HEK293 (cell line): ENCODE measurements at regions not wholly inside any gene's neighbourhood (a gene's known extent, or its start where the extent isn't known, plus 50 kb on each side); places are given as distances from the start of the nearest gene placed in this dataset.

Experiments used
- CTCF ChIA-PET: fragments of 350-600 bp; formaldehyde crosslinking; extraction: SDS; loops from one replicate; lab custom pipeline; 2021; ENCODE audit warnings: antibody characterized with exemption; lab: Yijun Ruan, JAX
- POLR2A ChIA-PET: fragments of 300-600 bp; formaldehyde crosslinking; extraction: SDS; loops from one replicate; lab custom pipeline; 2020; ENCODE audit warnings: antibody characterized with exemption, inconsistent platforms; lab: Yijun Ruan, JAX
- H3K27ac ChIP-seq: fragments of 200-500 bp; sonication (Bioruptor generic); 2 replicates; pipeline ENCODE4 v1.5.1; 2014; ENCODE audit warnings: low read depth, low read length, control low read depth, inconsistent platforms; ENCODE audit errors: extremely low read depth
- H3K36me3 ChIP-seq, 2 experiments: fragments of 200-500 bp in 1 of 2; sonication (Bioruptor generic) in 1 of 2; 1 replicate in 1 of 2; 2 replicates in 1 of 2; pipeline ENCODE4 v1.5.1; 2014 to 2017; ENCODE audit warnings: inconsistent platforms in 2 of 2, low read length in 2 of 2; ENCODE audit not compliant: control insufficient read depth in 2 of 2, insufficient read depth in 1 of 2
- H3K4me1 ChIP-seq: fragments of 200-500 bp; sonication (Bioruptor generic); 2 replicates; pipeline ENCODE4 v1.5.1; 2014; ENCODE audit warnings: mild to moderate bottlenecking, low read length, inconsistent platforms; ENCODE audit not compliant: control insufficient read depth, insufficient read depth
- H3K4me3 ChIP-seq: 2 replicates; pipeline ENCODE4 v1.5.1; 2011; ENCODE audit warnings: low read depth, mild to moderate bottlenecking, control low read depth, low read length, moderate library complexity
- H3K9me3 ChIP-seq: fragments of 200-500 bp; sonication (Bioruptor generic); 2 replicates; pipeline ENCODE4 v1.5.1; 2014; ENCODE audit warnings: low read depth, low read length, inconsistent platforms; ENCODE audit not compliant: control insufficient read depth, insufficient read depth
- OSR2 ChIP-seq: fragments of 450-650 bp; formaldehyde crosslinking; IDR thresholded peaks from 2 replicates; pipeline ENCODE4 v1.5.1; 2016; ENCODE audit warnings: missing biosample characterization, missing genetic modification characterization
- SALL2 ChIP-seq: fragments of 450-650 bp; formaldehyde crosslinking; IDR thresholded peaks from 2 replicates; pipeline ENCODE4 v1.5.0; 2017; ENCODE audit warnings: missing biosample characterization, mild to moderate bottlenecking, missing genetic modification characterization, borderline replicate concordance
- ZBTB1 ChIP-seq: fragments of 450-650 bp; formaldehyde crosslinking; IDR thresholded peaks from 2 replicates; pipeline ENCODE4 v1.5.1; 2016; ENCODE audit warnings: missing biosample characterization, missing genetic modification characterization
- ZBTB11 ChIP-seq: fragments of 450-650 bp; formaldehyde crosslinking; conservative IDR thresholded peaks from 2 replicates; pipeline ENCODE4 v1.5.1; 2016; ENCODE audit warnings: low read depth, missing biosample characterization, missing genetic modification characterization
- ZBTB48 ChIP-seq: fragments of 450-650 bp; formaldehyde crosslinking; IDR thresholded peaks from 2 replicates; pipeline ENCODE4 v1.5.1; 2016; ENCODE audit warnings: missing biosample characterization, missing genetic modification characterization
- ZEB2 ChIP-seq: fragments of 450-650 bp; formaldehyde crosslinking; IDR thresholded peaks from 2 replicates; pipeline ENCODE4 v1.5.1; 2016; ENCODE audit warnings: missing biosample characterization, missing genetic modification characterization
- ZNF112 ChIP-seq: fragments of 450-650 bp; formaldehyde crosslinking; IDR thresholded peaks from 2 replicates; pipeline ENCODE4 v1.5.0; 2017; ENCODE audit warnings: missing biosample characterization, missing genetic modification characterization
- ZNF133 ChIP-seq: fragments of 450-650 bp; formaldehyde crosslinking; IDR thresholded peaks from 2 replicates; pipeline ENCODE4 v1.5.1; 2016; ENCODE audit warnings: missing biosample characterization, missing genetic modification characterization
- ZNF202 ChIP-seq: fragments of 450-650 bp; formaldehyde crosslinking; IDR thresholded peaks from 2 replicates; pipeline ENCODE4 v1.5.1; 2016; ENCODE audit warnings: missing biosample characterization, missing genetic modification characterization, borderline replicate concordance
- ZNF214 ChIP-seq: fragments of 450-650 bp; formaldehyde crosslinking; IDR thresholded peaks from 2 replicates; pipeline ENCODE4 v1.5.1; 2017; ENCODE audit warnings: missing biosample characterization, mild to moderate bottlenecking, missing genetic modification characterization, borderline replicate concordance
- ZNF248 ChIP-seq: fragments of 450-650 bp; formaldehyde crosslinking; IDR thresholded peaks from 2 replicates; pipeline ENCODE4 v1.5.1; 2017; ENCODE audit warnings: missing biosample characterization, missing genetic modification characterization
- ZNF280D ChIP-seq: fragments of 450-650 bp; formaldehyde crosslinking; IDR thresholded peaks from 2 replicates; pipeline ENCODE4 v1.5.1; 2016; ENCODE audit warnings: missing biosample characterization, missing genetic modification characterization
- ZNF362 ChIP-seq: fragments of 450-650 bp; formaldehyde crosslinking; IDR thresholded peaks from 2 replicates; pipeline ENCODE4 v1.5.1; 2016; ENCODE audit warnings: missing biosample characterization, missing genetic modification characterization
- ZNF48 ChIP-seq: fragments of 450-650 bp; formaldehyde crosslinking; IDR thresholded peaks from 2 replicates; pipeline ENCODE4 v1.5.1; 2016; ENCODE audit warnings: missing biosample characterization, missing genetic modification characterization
- ZNF514 ChIP-seq: fragments of 450-650 bp; formaldehyde crosslinking; IDR thresholded peaks from 2 replicates; pipeline ENCODE4 v1.5.1; 2016; ENCODE audit warnings: missing biosample characterization, missing genetic modification characterization
- ZNF529 ChIP-seq: fragments of 450-650 bp; formaldehyde crosslinking; IDR thresholded peaks from 2 replicates; pipeline ENCODE4 v1.5.1; 2017; ENCODE audit warnings: missing genetic modification characterization, missing biosample characterization; ENCODE audit not compliant: insufficient replicate concordance
- ZNF555 ChIP-seq: fragments of 450-650 bp; formaldehyde crosslinking; conservative IDR thresholded peaks from 2 replicates; pipeline ENCODE4 v1.5.1; 2017; ENCODE audit warnings: missing biosample characterization, mild to moderate bottlenecking, missing genetic modification characterization, inconsistent platforms
- ZNF704 ChIP-seq: fragments of 450-650 bp; formaldehyde crosslinking; IDR thresholded peaks from 2 replicates; pipeline ENCODE4 v1.5.1; 2016; ENCODE audit warnings: missing biosample characterization, missing genetic modification characterization
- ZNF777 ChIP-seq: fragments of 450-650 bp; formaldehyde crosslinking; IDR thresholded peaks from 2 replicates; pipeline ENCODE4 v1.5.1; 2017; ENCODE audit warnings: missing biosample characterization, missing genetic modification characterization, borderline replicate concordance

- no peaks in the 10 kb centered on the region for H3K9me3 ChIP-seq
- no peaks in the 10 kb centered on the region for H3K36me3 ChIP-seq
- ChIA-PET CTCF (interaction anchor here (0.6 kb wide), 1 partner anchor 17 kb away, joined by 3 read pairs; no protein-coding TSS in a partner anchor), POLR2A (no interaction called here)
- TF ChIP-seq OSR2 (tag by site-specific recombination) (no peak), ZNF214 (tag by site-specific recombination) (no peak), ZNF48 (tag by site-specific recombination) (no peak), ZBTB1 (tag by site-specific recombination) (no peak)
- no peaks in the 10 kb centered on the region for H3K4me1 ChIP-seq
- H3K4me3 ChIP-seq = no peak overlapping the region
- no peak overlapping the region for H3K27ac ChIP-seq
Observed at GRCh38 chr4:33837043-33837838, 2407.1 kb downstream of the ARAP2 start.

- TF ChIP-seq ZNF112 (tag by site-specific recombination) = no peak
- no peak for TF ChIP-seq ZNF529
- TF ChIP-seq ZNF362 = no peak
- no peak for TF ChIP-seq ZNF202 (tag by site-specific recombination)
- no peak for TF ChIP-seq ZNF248 (tag by site-specific recombination)
- no peak for TF ChIP-seq ZNF704 (tag by site-specific recombination)
- no peak for TF ChIP-seq ZBTB11 (tag by site-specific recombination)
- TF ChIP-seq ZNF777 (tag by site-specific recombination) = no peak
- TF ChIP-seq OSR2 (tag by site-specific recombination) = no peak
- TF ChIP-seq SALL2 = no peak
- no peak for TF ChIP-seq ZNF555 (tag by site-specific recombination)
- TF ChIP-seq ZNF280D (tag by site-specific recombination) = no peak
- TF ChIP-seq ZBTB48 (tag by site-specific recombination) = no peak
- TF ChIP-seq ZNF514 (tag by site-specific recombination) = no peak
- no peak for TF ChIP-seq ZEB2 (tag by site-specific recombination)
- TF ChIP-seq ZNF133 (tag by site-specific recombination) = no peak
- Histone ChIP-seq H3K4me3 (no peak overlapping the region), H3K4me1 (no peaks in the 10 kb centered on the region), H3K9me3 (no peaks in the 10 kb centered on the region), H3K27ac (no peak overlapping the region), H3K36me3 (no peaks in the 10 kb centered on the region)
- ChIA-PET CTCF (no interaction called here), POLR2A (no interaction called here)
Observed at GRCh38 chr4:33841120-33841519, 2403.2 kb downstream of the ARAP2 start.
